ENCODE measurements at regions not wholly inside any gene's neighbourhood (a gene's known extent, or its start where the extent isn't known, plus 50 kb on each side); places are given as distances from the start of the nearest gene placed in this dataset.

DNA sequence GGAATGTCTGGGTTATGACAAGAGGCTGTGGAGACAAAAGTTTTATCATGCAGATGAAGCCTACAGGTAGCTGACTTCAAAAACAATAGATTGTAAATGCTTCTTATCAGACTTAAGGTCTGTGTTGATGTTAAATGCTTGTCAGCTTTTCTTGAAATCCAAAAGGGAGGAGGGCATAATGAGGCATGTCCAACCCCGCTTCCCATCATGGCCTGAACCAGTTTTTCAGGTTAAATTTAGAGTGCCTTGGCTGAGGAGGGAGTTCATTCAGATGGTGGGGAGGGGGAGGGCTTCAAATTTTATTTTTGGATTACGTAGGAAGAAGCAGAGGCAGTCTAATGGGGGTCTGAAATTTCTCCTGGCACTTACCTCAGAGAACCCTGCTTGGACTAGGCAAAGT lies 207.7 kb upstream of the HDX start:
- DNase-seq: no peak
- no peaks in the 10 kb centered on the region for H3K9me3 Mint-ChIP-seq (ENCODE audit: insufficient read depth)

DNA sequence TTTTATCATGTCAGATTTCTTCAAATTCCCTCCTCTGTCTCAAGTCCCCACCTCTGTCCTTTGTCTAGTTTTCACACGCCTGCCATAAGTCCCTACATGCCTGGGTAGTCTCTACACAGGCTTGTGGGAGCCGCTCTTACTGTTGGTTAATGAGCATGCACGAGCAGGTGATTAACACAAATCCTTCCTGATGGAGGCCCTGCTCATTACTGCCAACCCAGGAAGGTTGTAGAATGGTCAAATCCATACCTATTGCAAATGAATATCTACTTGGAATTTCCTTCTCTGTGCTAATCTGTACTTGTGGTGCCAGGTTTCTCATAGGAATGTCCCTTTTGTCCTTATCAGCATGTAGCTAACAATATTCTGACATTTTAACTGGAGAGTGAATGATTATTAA lies 208.4 kb upstream of the HDX start:
- H3K79me2 ChIP-seq (ENCODE audit: control insufficient read depth, insufficient read depth, low read length): no peaks in the 10 kb centered on the region
- H3K4me2 ChIP-seq (replicated peaks; ENCODE audit: low read depth, low read length, poor library complexity, severe bottlenecking): no peak overlapping the region
- H3K9ac ChIP-seq (ENCODE audit: low read length): no peak overlapping the region
- Mint-ChIP-seq H3K4me1 (peaks cover 2% of the 10 kb centered on the region), H3K27ac (no peak overlapping the region), H3K27me3 (no peaks in the 10 kb centered on the region), H3K4me3 (no peak overlapping the region), H3K9me3 (ENCODE audit: insufficient read depth) (no peaks in the 10 kb centered on the region)
- no peaks in the 10 kb centered on the region for H3K9me3 ChIP-seq (ENCODE audit: control extremely low read depth in 1 of 3, control insufficient read depth in 2 of 3, insufficient read depth in 1 of 3, low read length in 2 of 3)
- no peak for DNase-seq
- POLR2A ChIA-PET: no interaction called here
- intact Hi-C loops (cut with micrococcal nuclease): no loop called here
- TF ChIP-seq EZH2 (IDR thresholded peaks at IDR 0.05; ENCODE audit: borderline replicate concordance, insufficient read depth, low read depth, low read length, poor library complexity, severe bottlenecking): no peak
- TF ChIP-seq, protein P1, sequence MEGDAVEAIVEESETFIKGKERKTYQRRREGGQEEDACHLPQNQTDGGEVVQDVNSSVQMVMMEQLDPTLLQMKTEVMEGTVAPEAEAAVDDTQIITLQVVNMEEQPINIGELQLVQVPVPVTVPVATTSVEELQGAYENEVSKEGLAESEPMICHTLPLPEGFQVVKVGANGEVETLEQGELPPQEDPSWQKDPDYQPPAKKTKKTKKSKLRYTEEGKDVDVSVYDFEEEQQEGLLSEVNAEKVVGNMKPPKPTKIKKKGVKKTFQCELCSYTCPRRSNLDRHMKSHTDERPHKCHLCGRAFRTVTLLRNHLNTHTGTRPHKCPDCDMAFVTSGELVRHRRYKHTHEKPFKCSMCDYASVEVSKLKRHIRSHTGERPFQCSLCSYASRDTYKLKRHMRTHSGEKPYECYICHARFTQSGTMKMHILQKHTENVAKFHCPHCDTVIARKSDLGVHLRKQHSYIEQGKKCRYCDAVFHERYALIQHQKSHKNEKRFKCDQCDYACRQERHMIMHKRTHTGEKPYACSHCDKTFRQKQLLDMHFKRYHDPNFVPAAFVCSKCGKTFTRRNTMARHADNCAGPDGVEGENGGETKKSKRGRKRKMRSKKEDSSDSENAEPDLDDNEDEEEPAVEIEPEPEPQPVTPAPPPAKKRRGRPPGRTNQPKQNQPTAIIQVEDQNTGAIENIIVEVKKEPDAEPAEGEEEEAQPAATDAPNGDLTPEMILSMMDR (IDR thresholded peaks at IDR 0.05): no peak
- no peak overlapping the region for H3K27ac ChIP-seq (ENCODE audit: low read length in 2 of 2)
- H3K27me3 ChIP-seq (replicated peaks in 1 of 4; ENCODE audit: control extremely low read depth in 1 of 4, control insufficient read depth in 3 of 4, insufficient read depth in 4 of 4, low read length in 3 of 4): no peaks in the 10 kb centered on the region
- WGBS (ENCODE audit: insufficient coverage): no CpG with 5 or more reads among the region's 3 CpGs
- no peaks in the 10 kb centered on the region for H3K36me3 ChIP-seq (replicated peaks in 1 of 2; ENCODE audit: control extremely low read depth in 1 of 2, control insufficient read depth in 1 of 2, extremely low read depth in 1 of 2, insufficient read depth in 2 of 2, low read length in 1 of 2)
- CTCF ChIA-PET: no interaction called here
- no peak for ATAC-seq (ENCODE audit: low read depth)
- H3K4me3 ChIP-seq (ENCODE audit: control extremely low read depth in 1 of 5, extremely low read depth in 1 of 5, insufficient read depth in 1 of 5, low read depth in 2 of 5, low read length in 4 of 5): no peak overlapping the region
- H3K4me1 ChIP-seq (ENCODE audit: control insufficient read depth in 2 of 2, insufficient read depth in 2 of 2, low read length in 2 of 2): no peaks in the 10 kb centered on the region
- no peaks in the 10 kb centered on the region for H4K20me1 ChIP-seq (ENCODE audit: control insufficient read depth, insufficient read depth, low read length, poor library complexity, severe bottlenecking)
- no peak overlapping the region for H2AFZ ChIP-seq (ENCODE audit: insufficient read depth, low read depth, low read length, poor library complexity, severe bottlenecking)

More for the DNA sequence above, 207.7 kb upstream of the HDX start:
- intact Hi-C loops (cut with micrococcal nuclease): no loop called here
- Mint-ChIP-seq H3K27ac (no peak overlapping the region), H3K4me1 (no peaks in the 10 kb centered on the region), H3K4me3 (no peak overlapping the region), H3K27me3 (no peaks in the 10 kb centered on the region)
- Histone ChIP-seq H3K27me3 (replicated peaks in 1 of 4; ENCODE audit: control extremely low read depth in 1 of 4, control insufficient read depth in 3 of 4, insufficient read depth in 4 of 4, low read length in 3 of 4) (no peaks in the 10 kb centered on the region), H4K20me1 (ENCODE audit: control insufficient read depth, insufficient read depth, low read length, poor library complexity, severe bottlenecking) (no peaks in the 10 kb centered on the region), H2AFZ (ENCODE audit: insufficient read depth, low read depth, low read length, poor library complexity, severe bottlenecking) (no peak overlapping the region), H3K9ac (ENCODE audit: low read length) (no peak overlapping the region), H3K9me3 (ENCODE audit: control extremely low read depth in 1 of 3, control insufficient read depth in 2 of 3, insufficient read depth in 1 of 3, low read length in 2 of 3) (no peaks in the 10 kb centered on the region), H3K4me1 (ENCODE audit: control insufficient read depth in 2 of 2, insufficient read depth in 2 of 2, low read length in 2 of 2) (no peaks in the 10 kb centered on the region), H3K79me2 (ENCODE audit: control insufficient read depth, insufficient read depth, low read length) (no peaks in the 10 kb centered on the region), H3K4me3 (ENCODE audit: control extremely low read depth in 1 of 5, extremely low read depth in 1 of 5, insufficient read depth in 1 of 5, low read depth in 2 of 5, low read length in 4 of 5) (no peak overlapping the region), H3K27ac (ENCODE audit: low read length in 2 of 2) (no peak overlapping the region), H3K36me3 (replicated peaks in 1 of 2; ENCODE audit: control extremely low read depth in 1 of 2, control insufficient read depth in 1 of 2, extremely low read depth in 1 of 2, insufficient read depth in 2 of 2, low read length in 1 of 2) (no peaks in the 10 kb centered on the region), H3K4me2 (replicated peaks; ENCODE audit: low read depth, low read length, poor library complexity, severe bottlenecking) (no peak overlapping the region)
- WGBS (ENCODE audit: insufficient coverage): 100% methylated on average over 1 of the region's 2 CpGs
- CTCF ChIA-PET: interaction anchor here (0.6 kb wide), 1 partner anchor 269 kb away, joined by 5 read pairs; no protein-coding TSS in a partner anchor
- POLR2A ChIA-PET: no interaction called here
- TF ChIP-seq EZH2 (IDR thresholded peaks at IDR 0.05; ENCODE audit: borderline replicate concordance, insufficient read depth, low read depth, low read length, poor library complexity, severe bottlenecking): no peak
- TF ChIP-seq, protein P1 (IDR thresholded peaks at IDR 0.05): no peak
- no peak for ATAC-seq (ENCODE audit: low read depth)

Data from B cell (primary cell).